ENCODE measurements at regions not wholly inside any gene's neighbourhood (a gene's known extent, or its start where the extent isn't known, plus 50 kb on each side); places are given as distances from the start of the nearest gene placed in this dataset.

- no peak for TF ChIP-seq YY1 (IDR thresholded peaks at IDR 0.05; ENCODE audit: extremely low read depth, insufficient replicate concordance, low read depth, low read length)
- no peak for TF ChIP-seq POLR2A (IDR thresholded peaks at IDR 0.05; ENCODE audit: borderline replicate concordance, extremely low read depth, insufficient read depth, insufficient read length)
- TF ChIP-seq EGR1 (IDR thresholded peaks at IDR 0.05; ENCODE audit: low read depth): no peak
- TF ChIP-seq CTCF (IDR thresholded peaks at IDR 0.05 in 2 of 3, conservative IDR thresholded peaks at IDR 0.05 in 1 of 3; ENCODE audit: borderline replicate concordance in 1 of 3, insufficient read depth in 1 of 3, low read depth in 2 of 3, low read length in 2 of 3): no peak
- TF ChIP-seq ZNF274 (IDR thresholded peaks at IDR 0.05; ENCODE audit: low read depth, low read length): no peak
- no peak for TF ChIP-seq ELF1 (IDR thresholded peaks at IDR 0.05; ENCODE audit: borderline replicate concordance, low read depth)
- TF ChIP-seq EZH2phosphoT487 (IDR thresholded peaks at IDR 0.05; ENCODE audit: borderline replicate concordance): no peak
- TF ChIP-seq REST (IDR thresholded peaks at IDR 0.05; ENCODE audit: low read depth): no peak
- TF ChIP-seq ATF3 (IDR thresholded peaks at IDR 0.05): no peak
- no peak for TF ChIP-seq EZH2 (IDR thresholded peaks at IDR 0.05)
Measured at GRCh38 chr6:9543649-9544048, 871.2 kb downstream of the TFAP2A start.
